Esophagus squamous epithelium (tissue), 4 donors: ENCODE measurements at regions not wholly inside any gene's neighbourhood (a gene's known extent, or its start where the extent isn't known, plus 50 kb on each side); places are given as distances from the start of the nearest gene placed in this dataset.

Source experiments
- CTCF ChIP-seq, 6 experiments: fragments of 450-650 bp in 4 of 6; fragments of 200-600 bp in 2 of 6; sonication (generic) in 2 of 6; IDR thresholded peaks; one replicate each; pipeline ENCODE4 v1.5.1; 2016 to 2019; ENCODE audit warnings: antibody characterized with exemption in 6 of 6, mild to moderate bottlenecking in 4 of 6, moderate library complexity in 4 of 6
- POLR2A ChIP-seq, 4 donors: fragments of 450-650 bp; IDR thresholded peaks; one replicate each; pipeline ENCODE4 v1.6.1; 2017; ENCODE audit warnings: antibody characterized with exemption in 4 of 4, mild to moderate bottlenecking in 4 of 4, moderate library complexity in 3 of 4

- TF ChIP-seq CTCF (IDR thresholded peaks at IDR 0.05) = no peak
- TF ChIP-seq POLR2A (IDR thresholded peaks at IDR 0.05) = no peak
Measured at GRCh38 chr14:22450266-22450665, 138.8 kb downstream of the DAD1 start.
